Gastrocnemius medialis (tissue), 4 donors: ENCODE measurements at regions not wholly inside any gene's neighbourhood (a gene's known extent, or its start where the extent isn't known, plus 50 kb on each side); places are given as distances from the start of the nearest gene placed in this dataset.

Source experiments
- ATAC-seq, 2 donors: fragments of 150-250 bp; one replicate each; pipeline ENCODE4 v1.9.1; 2016
- DNase-seq, 2 donors: peaks; one replicate each; pipeline ENCODE4 v3.0.0-alpha.2; 2019
- H3K27ac ChIP-seq, 4 donors: fragments of 200-600 bp; sonication (generic); 1 replicate in 1 of 4; 2 replicates in 3 of 4; pipeline ENCODE4 v1.5.1; 2016 to 2018; ENCODE audit warnings: mild to moderate bottlenecking in 2 of 4, moderate library complexity in 1 of 4
- H3K27me3 ChIP-seq, 3 donors: fragments of 200-600 bp; sonication (generic) in 2 of 3; 1 replicate in 1 of 3; 2 replicates in 2 of 3; pipeline versions ENCODE4 v1.5.1 to v1.6.0; 2016 to 2019; ENCODE audit warnings: mild to moderate bottlenecking in 1 of 3, moderate library complexity in 1 of 3
- H3K36me3 ChIP-seq, 2 donors: fragments of 200-600 bp; sonication (generic) in 1 of 2; one replicate each; pipeline ENCODE4 v1.5.1; 2017 to 2018
- H3K4me1 ChIP-seq, 2 donors: fragments of 200-600 bp; sonication (generic) in 1 of 2; one replicate each; pipeline ENCODE4 v1.5.1; 2016 to 2017; ENCODE audit warnings: mild to moderate bottlenecking in 2 of 2
- H3K4me3 ChIP-seq, 4 donors: fragments of 200-600 bp; sonication (generic) in 3 of 4; 1 replicate in 1 of 4; 2 replicates in 3 of 4; pipeline ENCODE4 v1.5.1; 2016 to 2019; ENCODE audit warnings: mild to moderate bottlenecking in 2 of 4
- H3K9me3 ChIP-seq, 3 donors: fragments of 200-600 bp; sonication (generic) in 2 of 3; 1 replicate in 1 of 3; 2 replicates in 2 of 3; pipeline ENCODE4 v1.5.1; 2016 to 2019
- POLR2A ChIP-seq, 2 donors: fragments of 450-650 bp; IDR thresholded peaks; one replicate each; pipeline ENCODE4 v1.6.1; 2017; ENCODE audit warnings: antibody characterized with exemption in 2 of 2, mild to moderate bottlenecking in 2 of 2, moderate library complexity in 2 of 2
- in situ Hi-C, 4 donors: fragments of 200-750 bp; cut with MboI; loops; one replicate each; pipeline versions ENCODE4 v1.15.0 to v1.8.0; 2017; ENCODE audit warnings: low sequenced_read_pairs in 4 of 4
- intact Hi-C: fragments of 100-400 bp; cut with DNase I; formaldehyde crosslinking; loops from one replicate; pipeline ENCODE4 v1.15.1; 2023; ENCODE audit warnings: low total_unique reads
- TF ChIP-seq, protein P1 (sequence below), 5 experiments: fragments of 450-650 bp in 3 of 5; fragments of 200-600 bp in 2 of 5; sonication (generic) in 2 of 5; IDR thresholded peaks in 4 of 5; conservative IDR thresholded peaks in 1 of 5; 1 replicate in 4 of 5; 2 replicates in 1 of 5; pipeline ENCODE4 v1.5.1; 2016 to 2019; ENCODE audit warnings: antibody characterized with exemption in 5 of 5, mild to moderate bottlenecking in 3 of 5, moderate library complexity in 3 of 5

DNA sequence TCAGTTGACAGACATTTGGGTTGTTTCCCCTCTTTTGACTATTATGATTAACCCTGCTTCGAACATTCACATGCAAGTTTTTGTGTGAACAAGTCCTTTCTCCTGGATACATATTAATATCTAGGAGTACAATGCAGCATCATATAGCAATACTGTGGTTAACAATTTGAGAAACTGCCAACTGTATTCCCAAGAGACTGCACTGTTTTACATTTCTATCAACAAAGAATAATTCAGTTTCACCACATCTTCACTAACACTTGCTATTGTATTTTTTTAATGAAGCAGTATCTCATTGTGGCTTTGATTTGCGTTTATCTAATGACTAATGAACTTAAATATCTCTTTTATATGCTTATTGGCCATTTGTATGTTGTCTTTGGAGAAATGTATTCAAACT lies 184.6 kb upstream of the NBEA start:
- ATAC-seq, result no peak
- TF ChIP-seq, protein P1, sequence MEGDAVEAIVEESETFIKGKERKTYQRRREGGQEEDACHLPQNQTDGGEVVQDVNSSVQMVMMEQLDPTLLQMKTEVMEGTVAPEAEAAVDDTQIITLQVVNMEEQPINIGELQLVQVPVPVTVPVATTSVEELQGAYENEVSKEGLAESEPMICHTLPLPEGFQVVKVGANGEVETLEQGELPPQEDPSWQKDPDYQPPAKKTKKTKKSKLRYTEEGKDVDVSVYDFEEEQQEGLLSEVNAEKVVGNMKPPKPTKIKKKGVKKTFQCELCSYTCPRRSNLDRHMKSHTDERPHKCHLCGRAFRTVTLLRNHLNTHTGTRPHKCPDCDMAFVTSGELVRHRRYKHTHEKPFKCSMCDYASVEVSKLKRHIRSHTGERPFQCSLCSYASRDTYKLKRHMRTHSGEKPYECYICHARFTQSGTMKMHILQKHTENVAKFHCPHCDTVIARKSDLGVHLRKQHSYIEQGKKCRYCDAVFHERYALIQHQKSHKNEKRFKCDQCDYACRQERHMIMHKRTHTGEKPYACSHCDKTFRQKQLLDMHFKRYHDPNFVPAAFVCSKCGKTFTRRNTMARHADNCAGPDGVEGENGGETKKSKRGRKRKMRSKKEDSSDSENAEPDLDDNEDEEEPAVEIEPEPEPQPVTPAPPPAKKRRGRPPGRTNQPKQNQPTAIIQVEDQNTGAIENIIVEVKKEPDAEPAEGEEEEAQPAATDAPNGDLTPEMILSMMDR (IDR thresholded peaks at IDR 0.05 in 4 of 5, conservative IDR thresholded peaks at IDR 0.05 in 1 of 5), result no peak
- no peak for TF ChIP-seq POLR2A (IDR thresholded peaks at IDR 0.05)
- Histone ChIP-seq H3K36me3 (no peaks in the 10 kb centered on the region), H3K27ac (no peak overlapping the region), H3K4me1 (no peaks in the 10 kb centered on the region), H3K4me3 (no peak overlapping the region), H3K27me3 (no peaks in the 10 kb centered on the region), H3K9me3 (no peaks in the 10 kb centered on the region)
- DNase-seq, result no peak
- in situ Hi-C loops, result no loop called here
- intact Hi-C loops, result no loop called here

DNA sequence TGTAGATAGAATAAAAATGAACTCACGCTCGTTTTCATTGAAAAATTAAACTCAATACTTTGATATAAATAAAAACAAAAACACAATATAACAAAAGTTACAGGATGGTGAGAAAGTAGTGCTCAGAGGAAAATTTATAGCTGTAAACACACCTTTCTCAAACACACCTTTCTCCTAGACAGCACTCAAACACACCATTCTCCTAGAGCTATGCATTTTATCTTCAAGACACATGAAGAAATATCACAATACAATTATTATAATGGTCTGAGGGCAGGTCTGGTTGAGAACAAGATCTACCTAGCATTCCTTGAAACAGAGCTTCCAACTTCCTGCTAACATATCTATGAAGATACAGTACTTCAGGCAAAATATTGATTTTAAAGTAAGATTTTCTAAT lies 183.4 kb upstream of the NBEA start:
- H3K9me3 ChIP-seq, result no peaks in the 10 kb centered on the region
- no peak overlapping the region for H3K27ac ChIP-seq
- ATAC-seq (no peak), DNase-seq (no peak)
- H3K27me3 ChIP-seq, result no peaks in the 10 kb centered on the region
- in situ Hi-C loops, result no loop called here
- TF ChIP-seq POLR2A (IDR thresholded peaks at IDR 0.05), result no peak
- TF ChIP-seq, protein P1 (IDR thresholded peaks at IDR 0.05 in 4 of 5, conservative IDR thresholded peaks at IDR 0.05 in 1 of 5), result no peak
- intact Hi-C loops, result no loop called here
- H3K36me3 ChIP-seq, result no peaks in the 10 kb centered on the region
- H3K4me1 ChIP-seq, result no peaks in the 10 kb centered on the region
- no peak overlapping the region for H3K4me3 ChIP-seq

DNA sequence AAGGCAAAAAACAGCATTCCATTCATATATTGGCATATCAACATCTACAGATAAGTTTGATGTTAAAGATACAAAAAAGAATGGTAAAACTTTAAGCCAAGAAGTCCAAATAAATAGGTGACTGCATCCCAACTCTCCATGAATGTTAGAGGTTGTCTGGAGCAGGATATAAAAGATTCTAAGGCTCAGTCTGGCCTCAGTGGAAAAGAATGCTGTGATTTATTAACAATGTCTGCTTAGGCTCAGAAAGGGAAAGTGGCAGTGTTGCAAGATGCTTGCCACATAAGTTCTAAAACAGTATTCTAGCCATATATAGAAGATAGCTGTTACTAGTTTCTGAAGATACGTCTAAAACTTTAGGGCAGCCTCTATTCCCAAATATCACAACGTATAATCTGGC lies 179.8 kb upstream of the NBEA start:
- Histone ChIP-seq H3K36me3 (no peaks in the 10 kb centered on the region), H3K27ac (no peak overlapping the region), H3K27me3 (no peaks in the 10 kb centered on the region), H3K4me3 (no peak overlapping the region), H3K4me1 (no peaks in the 10 kb centered on the region), H3K9me3 (no peaks in the 10 kb centered on the region)
- in situ Hi-C loops, result no loop called here
- intact Hi-C loops, result no loop called here
- ATAC-seq (no peak), DNase-seq (no peak)
- TF ChIP-seq, protein P1 (IDR thresholded peaks at IDR 0.05 in 4 of 5, conservative IDR thresholded peaks at IDR 0.05 in 1 of 5), result no peak
- TF ChIP-seq POLR2A (IDR thresholded peaks at IDR 0.05), result no peak

DNA sequence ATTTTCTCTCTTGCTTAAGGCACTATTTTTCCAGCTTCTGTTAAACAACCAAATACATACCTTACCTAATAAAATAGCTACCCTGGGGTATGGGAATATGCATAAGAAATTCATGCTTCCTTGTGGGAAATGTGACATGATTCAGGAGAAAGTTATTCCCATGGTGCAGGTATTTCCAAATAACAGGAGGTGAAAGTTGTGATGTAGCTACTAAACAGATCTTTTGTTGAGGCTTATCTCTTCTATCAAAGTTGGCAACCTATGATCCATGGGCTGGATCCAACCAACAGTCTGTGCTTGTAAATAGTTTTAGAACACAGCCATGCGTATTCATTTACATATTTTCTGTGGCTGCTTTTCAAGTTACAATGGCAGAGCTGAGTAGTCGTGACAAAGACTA lies 177.8 kb upstream of the NBEA start:
- in situ Hi-C loops, result no loop called here
- H3K36me3 ChIP-seq, result no peaks in the 10 kb centered on the region
- H3K4me1 ChIP-seq, result no peaks in the 10 kb centered on the region
- no peaks in the 10 kb centered on the region for H3K9me3 ChIP-seq
- H3K27ac ChIP-seq, result no peak overlapping the region
- TF ChIP-seq POLR2A (IDR thresholded peaks at IDR 0.05), result no peak
- H3K4me3 ChIP-seq, result no peak overlapping the region
- intact Hi-C loops, result no loop called here
- H3K27me3 ChIP-seq, result no peaks in the 10 kb centered on the region
- DNase-seq (no peak), ATAC-seq (no peak)

DNA sequence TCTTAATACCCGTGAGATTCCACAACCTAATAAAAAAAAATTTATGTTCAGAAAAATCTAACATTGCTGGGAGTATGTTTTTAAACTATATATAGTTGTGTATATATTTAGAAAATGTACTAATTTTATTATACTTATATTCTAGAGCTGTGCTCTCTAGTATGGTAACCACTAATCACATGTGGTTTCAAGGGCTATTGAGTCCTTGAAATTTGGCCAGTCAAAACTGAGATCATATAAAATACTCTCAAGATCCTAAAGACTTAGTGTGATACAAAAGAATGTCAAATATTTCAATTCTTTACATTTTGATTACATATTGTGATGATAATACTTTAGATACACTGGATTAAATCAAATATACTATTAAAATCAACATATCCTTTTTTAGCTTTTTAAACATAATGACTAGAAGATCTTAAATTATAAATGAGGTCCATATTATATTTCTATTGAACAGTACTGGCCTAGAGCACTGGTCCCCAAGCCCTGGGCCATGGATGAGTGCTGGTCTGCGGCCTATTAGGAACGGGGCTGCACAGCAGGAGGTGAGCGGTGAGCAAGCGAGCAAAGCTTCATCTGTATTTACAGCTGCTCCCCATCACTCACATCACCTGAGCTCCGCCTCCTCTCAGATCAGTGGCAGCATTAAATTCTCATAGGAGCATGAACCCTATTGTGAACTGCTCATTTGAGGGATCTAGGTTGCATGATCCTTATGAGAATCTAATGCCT lies 176.5 kb upstream of the NBEA start:
- in situ Hi-C loops (no loop called here), intact Hi-C loops (no loop called here)
- Histone ChIP-seq H3K36me3 (no peaks in the 10 kb centered on the region), H3K4me1 (no peaks in the 10 kb centered on the region), H3K9me3 (no peaks in the 10 kb centered on the region), H3K27ac (no peak overlapping the region), H3K4me3 (no peak overlapping the region), H3K27me3 (no peaks in the 10 kb centered on the region)
- TF ChIP-seq, protein P1 (IDR thresholded peaks at IDR 0.05 in 4 of 5, conservative IDR thresholded peaks at IDR 0.05 in 1 of 5), result no peak
- no peak for TF ChIP-seq POLR2A (IDR thresholded peaks at IDR 0.05)
- ATAC-seq (no peak), DNase-seq (no peak)
